ENCODE measurements at regions not wholly inside any gene's neighbourhood (a gene's known extent, or its start where the extent isn't known, plus 50 kb on each side); places are given as distances from the start of the nearest gene placed in this dataset.
"Not testable (repeated sequence)": the region's sequence is repeated elsewhere in the genome, so short reads cannot be mapped to it uniquely, and the experiment has no call there.

GRCh38 chr12:24630856-24631255, 318.0 kb downstream of the BCAT1 start:
- TF ChIP-seq CTCF (IDR thresholded peaks at IDR 0.05; ENCODE audit: low read depth, low read length) = no peak

GRCh38 chr12:24630446-24630845, 318.5 kb downstream of the BCAT1 start:
- TF ChIP-seq CTCF (IDR thresholded peaks at IDR 0.05; ENCODE audit: low read depth, low read length) = peak; percentile 23; the same call in 1 of the 2 replicates
- H3K4me3 ChIP-seq (ENCODE audit: low read depth, low read length) = no peak overlapping the region

More at GRCh38 chr12:24630856-24631255, 318.0 kb downstream of the BCAT1 start:
- H3K4me3 ChIP-seq (ENCODE audit: low read depth, low read length) = no peak overlapping the region

GRCh38 chr12:24625103-24625502, 323.8 kb downstream of the BCAT1 start:
- no peak for TF ChIP-seq CTCF (IDR thresholded peaks at IDR 0.05; ENCODE audit: low read depth, low read length)

GRCh38 chr12:24619954-24620353, 328.9 kb downstream of the BCAT1 start:
- H3K4me3 ChIP-seq (ENCODE audit: low read depth, low read length) = not testable (repeated sequence)

More at GRCh38 chr12:24625103-24625502, 323.8 kb downstream of the BCAT1 start:
- no peak overlapping the region for H3K4me3 ChIP-seq (ENCODE audit: low read depth, low read length)

- no peak overlapping the region for H3K4me3 ChIP-seq (ENCODE audit: low read depth, low read length)
- TF ChIP-seq CTCF (IDR thresholded peaks at IDR 0.05; ENCODE audit: low read depth, low read length) = no peak
These were observed 331.4 kb downstream of the BCAT1 start for GRCh38 chr12:24617471-24617870.

GRCh38 chr12:24615967-24616411, 332.9 kb downstream of the BCAT1 start:
- TF ChIP-seq CTCF (IDR thresholded peaks at IDR 0.05; ENCODE audit: low read depth, low read length) = no peak
- no peak overlapping the region for H3K4me3 ChIP-seq (ENCODE audit: low read depth, low read length)

GRCh38 chr12:24608637-24609285, 340.1 kb downstream of the BCAT1 start:
- H3K4me3 ChIP-seq (ENCODE audit: low read depth, low read length) = no peak overlapping the region
- no peak for TF ChIP-seq CTCF (IDR thresholded peaks at IDR 0.05; ENCODE audit: low read depth, low read length)

- no peak for TF ChIP-seq CTCF (IDR thresholded peaks at IDR 0.05; ENCODE audit: low read depth, low read length)
- H3K4me3 ChIP-seq (ENCODE audit: low read depth, low read length) = no peak overlapping the region
These were observed 340.8 kb downstream of the BCAT1 start for GRCh38 chr12:24608108-24608507.
